GM12878 (cell line): ENCODE measurements at regions not wholly inside any gene's neighbourhood (a gene's known extent, or its start where the extent isn't known, plus 50 kb on each side); places are given as distances from the start of the nearest gene placed in this dataset.

Experiments
- ATAC-seq: fragments of 200-7000 bp; cut with Tn5 transposase; 3 replicates; pipeline ENCODE4 v1.9.1; 2020; ENCODE audit warnings: mild to moderate bottlenecking, moderate library complexity
- BruUV-seq: library from RNA; stranded (reverse); fragments of 400-500 nt; replicated peaks from 2 replicates; lab custom pipeline; 2021; lab: Mats Ljungman, UMichigan
- CTCF ChIA-PET: fragments of 300-600 bp; sonication (Branson Sonifier 250); formaldehyde crosslinking; extraction: SDS; loops from one replicate; lab custom pipeline; 2021; ENCODE audit warnings: inconsistent platforms; lab: Yijun Ruan, JAX
- POLR2A ChIA-PET: fragments of 350-600 bp; formaldehyde crosslinking; extraction: SDS; loops from one replicate; lab custom pipeline; 2021; ENCODE audit warnings: inconsistent platforms; lab: Charles Lee
- RAD21 ChIA-PET: fragments of 300-600 bp; sonication (Branson Sonifier 250); formaldehyde crosslinking; loops from one replicate; lab custom pipeline; 2023; ENCODE audit warnings: antibody characterized with exemption; ENCODE audit not compliant: unreplicated experiment; lab: Charles Lee
- SMC1A ChIA-PET: fragments of 300-600 bp; sonication (Branson Sonifier 250); formaldehyde crosslinking; loops from one replicate; lab custom pipeline; 2023; ENCODE audit not compliant: unreplicated experiment, uncharacterized antibody; lab: Charles Lee
- DNase-seq: peaks from one replicate; pipeline ENCODE4 v3.0.0-alpha.2; 2011; ENCODE audit warnings: low read depth, low spot score
- FAIRE-seq: peaks from 3 replicates; lab custom pipeline; 2011; peaks lifted over from hg19 to GRCh38; lab: Jason Lieb, UNC
- H2AFZ ChIP-seq: 2 replicates; pipeline ENCODE4 v1.6.0; 2011; ENCODE audit warnings: low read depth, low read length, control low read depth; ENCODE audit not compliant: control insufficient read depth
- H3K27ac ChIP-seq: 2 replicates; pipeline ENCODE4 v1.5.1; 2011; ENCODE audit warnings: control low read depth; ENCODE audit not compliant: control insufficient read depth, insufficient read depth
- H3K27me3 ChIP-seq, 2 experiments: replicated peaks in 1 of 2; 2 replicates each; pipeline versions ENCODE4 v1.6.0 to v1.6.1; 2011; ENCODE audit warnings: low read length in 1 of 2; ENCODE audit not compliant: control insufficient read depth in 2 of 2, insufficient read depth in 2 of 2
- H3K36me3 ChIP-seq, 2 experiments: 2 replicates each; pipeline ENCODE4 v1.5.1; 2011; ENCODE audit warnings: low read length in 1 of 2; ENCODE audit not compliant: control insufficient read depth in 2 of 2, insufficient read depth in 2 of 2
- H3K4me1 ChIP-seq: 2 replicates; pipeline ENCODE4 v1.6.1; 2011; ENCODE audit warnings: mild to moderate bottlenecking, low read length, moderate library complexity, mixed read lengths; ENCODE audit not compliant: control insufficient read depth, insufficient read depth
- H3K4me2 ChIP-seq: 2 replicates; pipeline ENCODE4 v1.6.0; 2011; ENCODE audit warnings: control low read depth; ENCODE audit not compliant: control insufficient read depth, insufficient read depth
- H3K4me3 ChIP-seq: fragments of 200-600 bp; sonication (generic); 2 replicates; pipeline ENCODE4 v1.5.1; 2016
- H3K79me2 ChIP-seq: 2 replicates; pipeline ENCODE4 v1.6.0; 2011; ENCODE audit warnings: low read length; ENCODE audit not compliant: control insufficient read depth, insufficient read depth
- H3K9ac ChIP-seq: 2 replicates; pipeline ENCODE4 v1.8.0; 2011; ENCODE audit warnings: low read length, control low read depth, mixed read lengths; ENCODE audit not compliant: control insufficient read depth, insufficient read depth
- H3K9me3 ChIP-seq: replicated peaks from 3 replicates; pipeline ENCODE4 v1.5.1; 2011; ENCODE audit warnings: mild to moderate bottlenecking, low read length; ENCODE audit not compliant: control insufficient read depth, insufficient read depth
- H4K20me1 ChIP-seq: 2 replicates; pipeline ENCODE4 v1.6.0; 2011; ENCODE audit not compliant: control insufficient read depth, insufficient read depth
- E2F8 ChIP-seq: fragments of 450-650 bp; IDR thresholded peaks from 2 replicates; pipeline ENCODE4 v1.6.1; 2018; ENCODE audit warnings: mild to moderate bottlenecking, low read depth, moderate library complexity; ENCODE audit not compliant: partially characterized antibody
- JUNB ChIP-seq: IDR thresholded peaks from 2 replicates; pipeline ENCODE4 v1.6.1; 2016; ENCODE audit warnings: antibody characterized with exemption, mild to moderate bottlenecking
- KLF5 ChIP-seq: fragments of 450-650 bp; IDR thresholded peaks from 2 replicates; pipeline ENCODE4 v1.6.1; 2014; ENCODE audit warnings: mild to moderate bottlenecking; ENCODE audit not compliant: partially characterized antibody
- MXI1 ChIP-seq: fragments of 150-350 bp; IDR thresholded peaks from 2 replicates; pipeline ENCODE4 v1.6.1; 2011; ENCODE audit warnings: low read depth, mild to moderate bottlenecking, inconsistent platforms, low read length, improper control_type of control experiment
- POLR2AphosphoS2 ChIP-seq: IDR thresholded peaks from 2 replicates; pipeline ENCODE4 v1.6.1; 2011; ENCODE audit warnings: low read depth, mild to moderate bottlenecking, low read length, improper control_type of control experiment, moderate library complexity
- WGBS: methylation state at CpG from one replicate; pipeline ENCODE4 v1.1.6; 2016; ENCODE audit warnings: low lambda C conversion rate; ENCODE audit not compliant: insufficient replicate concordance, insufficient coverage; ENCODE audit errors: missing lambda C conversion rate; 5-methylcytosine and 5-hydroxymethylcytosine counted together
- in situ Hi-C: fragments of 300-500 bp; cut with MboI; formaldehyde crosslinking; loops from 9 replicates; pipeline ENCODE4 v1.14.3; 2018; ENCODE audit warnings: mixed read lengths
- intact Hi-C: fragments of 100-400 bp; cut with micrococcal nuclease; formaldehyde crosslinking; loops from one replicate; pipeline ENCODE4 v1.14.2; 2022; ENCODE audit not compliant: unreplicated experiment

DNA sequence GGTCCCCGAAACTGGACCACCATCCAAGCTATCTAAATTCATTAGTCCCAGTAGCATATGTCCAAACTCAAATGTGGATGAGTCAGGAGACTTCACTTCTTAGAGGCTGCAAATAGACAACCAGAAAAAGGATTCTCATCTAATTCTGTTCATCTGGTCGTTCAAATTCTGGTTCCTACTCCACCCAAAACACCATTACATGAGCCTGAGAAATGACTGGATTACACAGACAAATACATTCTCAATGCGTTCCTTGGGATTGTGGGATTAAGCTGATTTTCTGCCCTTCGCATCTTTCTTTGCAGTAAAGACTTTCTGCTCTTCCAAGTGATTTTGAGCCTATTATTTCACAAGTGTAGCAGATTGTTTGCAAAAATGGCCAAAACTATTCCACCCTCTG lies 472.3 kb upstream of the PROK2 start:
- H3K27me3 ChIP-seq, result no peaks in the 10 kb centered on the region
- H3K9ac ChIP-seq, result no peak overlapping the region
- ChIA-PET POLR2A (no interaction called here), SMC1A (interaction anchor here (1.1 to 2.5 kb wide), 4 partner anchors 8 to 323 kb away, joined by 3 to 7 read pairs (median 4); no protein-coding TSS in a partner anchor), RAD21 (no interaction called here), CTCF (interaction anchor here (2.3 kb wide), 1 partner anchor 9 kb away, joined by 7 read pairs; no protein-coding TSS in a partner anchor)
- no peak overlapping the region for H2AFZ ChIP-seq
- H3K4me2 ChIP-seq, result no peak overlapping the region
- no peak for TF ChIP-seq MXI1
- no peak for TF ChIP-seq JUNB
- no peak for TF ChIP-seq POLR2AphosphoS2
- TF ChIP-seq KLF5, result no peak
- no peak for TF ChIP-seq E2F8
- BruUV-seq, result no TSS peak
- peaks cover 22% of the 10 kb centered on the region for H3K4me1 ChIP-seq
- H3K4me3 ChIP-seq, result no peak overlapping the region
- in situ Hi-C loops, result no loop called here
- no peaks in the 10 kb centered on the region; the same call in 2 of the 3 replicates for H3K9me3 ChIP-seq
- no peak overlapping the region for H3K27ac ChIP-seq
- 49% methylated on average over 4 of the region's 4 CpGs for WGBS
- ATAC-seq (no peak), DNase-seq (no peak), FAIRE-seq (no peak)
- no peaks in the 10 kb centered on the region for H3K36me3 ChIP-seq
- intact Hi-C loops, result no loop called here
- H4K20me1 ChIP-seq, result no peaks in the 10 kb centered on the region
- no peaks in the 10 kb centered on the region for H3K79me2 ChIP-seq
